ENCODE measurements at regions not wholly inside any gene's neighbourhood (a gene's known extent, or its start where the extent isn't known, plus 50 kb on each side); places are given as distances from the start of the nearest gene placed in this dataset.

DNA sequence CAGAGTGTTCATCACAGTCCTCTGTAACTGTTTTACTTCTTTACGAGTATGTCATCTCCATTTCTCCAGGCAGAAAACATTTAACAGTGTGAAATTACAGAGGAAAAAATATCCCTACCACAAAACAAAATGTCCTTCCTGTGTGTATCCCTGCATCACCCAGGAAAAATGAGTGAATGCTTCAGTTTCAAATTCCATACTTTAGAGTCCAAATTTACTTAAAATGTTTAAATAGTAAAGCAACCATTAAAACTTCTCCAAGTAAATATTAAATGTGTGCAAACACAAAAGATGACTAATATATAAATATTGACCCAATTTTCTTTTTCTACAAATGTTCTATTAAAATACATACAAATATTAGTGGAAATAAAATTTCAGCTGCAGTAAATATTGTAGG, 1016.6 kb upstream of the PCDH20 start:
- TF ChIP-seq POLR2A (IDR thresholded peaks at IDR 0.05; ENCODE audit: low read depth, low read length) (no peak), TAF1 (IDR thresholded peaks at IDR 0.05; ENCODE audit: borderline replicate concordance, low read depth, low read length) (no peak), POLR2AphosphoS5 (IDR thresholded peaks at IDR 0.05; ENCODE audit: low read length) (no peak), SMC3 (IDR thresholded peaks at IDR 0.05; ENCODE audit: borderline replicate concordance, low read length) (no peak)
- TF ChIP-seq, protein P1, sequence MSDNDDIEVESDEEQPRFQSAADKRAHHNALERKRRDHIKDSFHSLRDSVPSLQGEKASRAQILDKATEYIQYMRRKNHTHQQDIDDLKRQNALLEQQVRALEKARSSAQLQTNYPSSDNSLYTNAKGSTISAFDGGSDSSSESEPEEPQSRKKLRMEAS (IDR thresholded peaks at IDR 0.05; ENCODE audit: low read depth, low read length): no peak
